Heart left ventricle (tissue), 13 donors: ENCODE measurements at regions not wholly inside any gene's neighbourhood (a gene's known extent, or its start where the extent isn't known, plus 50 kb on each side); places are given as distances from the start of the nearest gene placed in this dataset.

Experiments used
- CTCF ChIP-seq, 12 donors: fragments of 200-600 bp; sonication (generic) in 4 of 12; IDR thresholded peaks; one replicate each; pipeline versions ENCODE4 v1.5.0 to v1.8.0; 2018 to 2022; ENCODE audit warnings: antibody characterized with exemption in 12 of 12, mild to moderate bottlenecking in 5 of 12
- POLR2A ChIP-seq, 2 donors: fragments of 450-650 bp; IDR thresholded peaks; one replicate each; pipeline ENCODE4 v1.6.1; 2017; ENCODE audit warnings: antibody characterized with exemption in 2 of 2, mild to moderate bottlenecking in 2 of 2, moderate library complexity in 2 of 2
- donor health status: ischemic (EF 13 %, LVEDD 7.1; RV severe dilation, severe dysfunction).
- donor health status: DM: no; HTN: yes; CAD: no.
- donor health status: DM: no; HTN: no; CAD: no.
- donor health status: ischemic (EF 25% LVEDD 6.9; RV normal size, moderate dysfunction).
- donor health status: ischemic (EF 25% LVEDD 5.7; RV mildly dilated, moderate dysfunction).
- donor health status: ischemic (EF 35%, LVEDD 5.7; RV mildly dilated, moderate dysfunction).
- donor health status: nonischemic (EF 11% LVEDD 7.7; RV severe dilation, severe dysfunction).
- donor health status: DM: yes; HTN: yes; CAD: no.
- donor health status: PGD.
- donor health status: ischemic (EF 29% LVEDD 5.4; RV normal size, mild dysfunction).
- donor health status: nonischemic (EF 23%, LVEDD 6.1; RV moderate dilation, normal function).

DNA sequence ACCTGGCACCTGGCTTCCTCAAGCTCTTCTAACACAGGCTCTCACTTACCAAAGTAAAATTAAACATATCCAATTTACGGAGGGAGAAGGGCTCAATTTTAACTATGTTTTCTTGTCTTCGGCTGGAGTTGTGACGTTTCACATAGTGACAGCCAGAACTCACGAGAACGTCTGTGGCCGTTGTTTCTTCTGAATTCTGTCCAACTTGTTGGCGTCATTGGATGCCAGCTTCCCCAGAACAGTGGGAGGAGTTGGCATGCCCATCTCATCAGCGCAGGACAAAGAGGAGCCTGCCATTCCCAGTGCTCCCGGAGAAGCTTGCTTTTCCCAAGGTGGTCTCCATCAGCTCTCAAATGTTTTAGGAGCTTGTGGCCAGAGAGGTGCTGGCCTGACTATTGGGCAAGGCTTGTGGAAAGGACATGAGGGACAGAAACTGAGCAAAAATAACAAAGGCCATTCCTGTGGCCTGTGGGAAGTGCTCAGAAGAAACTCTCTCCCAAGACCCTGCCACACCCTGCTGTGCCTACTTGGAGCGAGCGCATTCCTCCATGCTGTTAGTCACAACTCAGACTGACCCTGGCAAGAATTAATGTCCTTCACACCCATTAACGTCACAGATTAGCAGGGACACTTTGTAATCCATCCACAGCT, 265.4 kb upstream of the CDH4 start:
- TF ChIP-seq CTCF (IDR thresholded peaks at IDR 0.05), result no peak
- no peak for TF ChIP-seq POLR2A (IDR thresholded peaks at IDR 0.05)
